ENCODE measurements at regions not wholly inside any gene's neighbourhood (a gene's known extent, or its start where the extent isn't known, plus 50 kb on each side); places are given as distances from the start of the nearest gene placed in this dataset.

GRCh38 chr16:7221157-7221556 lies 111.5 kb upstream of the RBFOX1 start:
- no peak overlapping the region for H3K4me3 ChIP-seq (ENCODE audit: low read length)
- DNase-seq (ENCODE audit: low read depth) = no peak
- no peak for TF ChIP-seq CTCF (conservative IDR thresholded peaks at IDR 0.05; ENCODE audit: low read depth, low read length)

- TF ChIP-seq CTCF (conservative IDR thresholded peaks at IDR 0.05; ENCODE audit: low read depth, low read length) = no peak
- H3K4me3 ChIP-seq (ENCODE audit: low read length) = no peak overlapping the region
- no peak for DNase-seq (ENCODE audit: low read depth)
These were observed 113.7 kb upstream of the RBFOX1 start for GRCh38 chr16:7218936-7219335.

- TF ChIP-seq CTCF (conservative IDR thresholded peaks at IDR 0.05; ENCODE audit: low read depth, low read length) = no peak
- H3K4me3 ChIP-seq (ENCODE audit: low read length) = no peak overlapping the region
- DNase-seq (ENCODE audit: low read depth) = no peak
These were observed 114.8 kb upstream of the RBFOX1 start for GRCh38 chr16:7217797-7218196.

- no peak for DNase-seq (ENCODE audit: low read depth)
- TF ChIP-seq CTCF (conservative IDR thresholded peaks at IDR 0.05; ENCODE audit: low read depth, low read length) = no peak
- no peak overlapping the region for H3K4me3 ChIP-seq (ENCODE audit: low read length)
These were observed 115.9 kb upstream of the RBFOX1 start for GRCh38 chr16:7216719-7217118.

GRCh38 chr16:7211781-7212180 lies 120.9 kb upstream of the RBFOX1 start:
- no peak for DNase-seq (ENCODE audit: low read depth)
- no peak overlapping the region for H3K4me3 ChIP-seq (ENCODE audit: low read length)
- no peak for TF ChIP-seq CTCF (conservative IDR thresholded peaks at IDR 0.05; ENCODE audit: low read depth, low read length)

GRCh38 chr16:7209598-7209997 lies 123.0 kb upstream of the RBFOX1 start:
- no peak overlapping the region for H3K4me3 ChIP-seq (ENCODE audit: low read length)
- no peak for TF ChIP-seq CTCF (conservative IDR thresholded peaks at IDR 0.05; ENCODE audit: low read depth, low read length)
- DNase-seq (ENCODE audit: low read depth) = no peak

GRCh38 chr16:7206469-7206868 lies 126.2 kb upstream of the RBFOX1 start:
- no peak for TF ChIP-seq CTCF (conservative IDR thresholded peaks at IDR 0.05; ENCODE audit: low read depth, low read length)
- no peak overlapping the region for H3K4me3 ChIP-seq (ENCODE audit: low read length)
- DNase-seq (ENCODE audit: low read depth) = no peak
